ENCODE measurements at regions not wholly inside any gene's neighbourhood (a gene's known extent, or its start where the extent isn't known, plus 50 kb on each side); places are given as distances from the start of the nearest gene placed in this dataset.

- TF ChIP-seq POLR2A (IDR thresholded peaks at IDR 0.05) (no peak), CTCF (IDR thresholded peaks at IDR 0.05 in 8 of 11, conservative IDR thresholded peaks at IDR 0.05 in 3 of 11) (no peak)
Observed at GRCh38 chr7:17015598-17016031, 133.8 kb upstream of the AGR3 start.

All from spleen (tissue), 7 donors.